GM19035 (cell line): ENCODE measurements at regions not wholly inside any gene's neighbourhood (a gene's known extent, or its start where the extent isn't known, plus 50 kb on each side); places are given as distances from the start of the nearest gene placed in this dataset.

Experiments used
- ATAC-seq: cut with Tn5 transposase; IDR thresholded peaks from one replicate; pipeline ENCODE4 v1.9.1; 2021; ENCODE audit not compliant: unreplicated experiment

DNA sequence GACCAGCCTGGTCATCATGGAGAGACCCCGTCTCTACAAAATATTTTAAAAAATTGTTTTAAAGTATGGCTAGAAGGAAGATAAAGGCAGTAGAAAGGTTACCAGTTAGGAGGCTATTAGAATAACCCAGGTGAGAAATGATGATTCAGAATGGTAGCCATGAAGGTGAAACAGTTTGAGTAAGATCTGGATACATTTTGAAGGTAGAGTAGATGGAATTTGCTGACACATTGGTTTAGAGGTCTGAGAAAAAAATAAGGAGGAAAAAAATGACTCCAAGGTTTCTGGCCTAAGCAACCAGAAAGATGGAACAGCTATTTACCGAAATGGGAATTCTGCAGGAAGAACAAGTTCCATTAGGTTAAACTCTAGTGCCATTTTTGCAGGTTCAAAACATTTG is 167.9 kb upstream of the TAB2 start:
- no peak for ATAC-seq

DNA sequence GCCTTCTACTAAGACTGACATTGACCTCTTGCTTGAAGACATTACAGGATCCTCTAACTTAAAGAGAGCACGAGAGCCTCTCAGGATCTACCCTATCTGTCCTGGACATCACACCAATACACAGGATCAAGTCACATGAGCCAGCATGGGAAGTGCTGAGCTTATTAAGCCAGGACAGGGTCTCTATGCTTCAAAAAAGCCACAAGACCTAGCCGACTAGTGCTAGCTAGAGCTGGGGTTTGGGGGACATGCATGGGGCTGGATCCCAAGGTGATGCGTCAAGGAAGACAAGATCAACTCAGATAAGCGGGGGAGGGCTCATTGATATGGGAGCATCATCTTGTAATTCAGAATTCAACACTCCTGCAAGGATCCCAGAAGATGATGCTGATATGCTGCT is 167.2 kb upstream of the TAB2 start:
- no peak for ATAC-seq

DNA sequence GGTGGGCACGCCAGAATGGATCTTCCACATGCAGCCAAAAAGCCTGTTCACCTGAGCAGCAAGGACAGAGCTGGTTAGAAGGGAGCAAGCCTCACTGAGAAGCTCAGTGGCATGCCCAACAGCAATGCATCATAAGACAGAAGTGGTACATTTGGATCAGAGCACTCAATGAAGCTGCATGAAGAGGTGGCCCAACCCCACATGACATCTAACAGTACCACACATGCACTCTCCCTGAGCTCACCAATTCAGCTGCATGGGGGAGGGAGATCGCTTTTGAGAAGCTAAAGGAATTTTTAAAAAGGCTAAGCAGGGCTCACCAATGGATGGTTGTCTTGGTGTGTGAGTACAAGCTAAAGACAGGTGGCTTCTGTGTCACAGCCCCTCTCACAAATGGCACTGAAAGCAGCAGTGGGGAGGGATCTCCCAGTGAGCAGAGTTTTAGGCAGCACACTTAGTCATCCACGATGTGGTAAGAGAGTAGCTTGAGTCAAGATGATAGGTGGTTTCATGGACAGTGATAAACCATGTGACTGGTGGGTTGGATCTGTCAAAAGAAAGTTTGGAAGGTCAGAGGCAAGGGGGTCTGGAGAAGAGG is 166.6 kb upstream of the TAB2 start:
- no peak for ATAC-seq

DNA sequence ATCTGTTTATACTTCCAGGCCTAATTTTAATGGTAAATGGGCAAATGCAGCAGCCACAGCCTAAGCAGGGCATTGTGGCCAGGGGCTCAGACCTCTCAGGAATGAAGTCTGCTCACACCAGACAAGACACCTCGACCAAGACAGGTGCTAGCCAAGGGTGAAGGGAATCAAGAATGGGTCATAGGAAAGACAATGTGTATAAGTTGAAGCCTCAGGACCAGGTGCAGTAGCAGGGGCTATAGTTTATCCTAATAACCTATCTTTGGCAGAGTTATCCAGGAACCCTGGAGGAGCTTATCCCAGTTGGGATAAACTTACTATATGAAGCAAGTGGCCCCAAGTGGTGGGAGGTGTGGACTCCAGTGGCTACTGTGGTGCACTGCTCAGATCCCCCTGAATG is 165.0 kb upstream of the TAB2 start:
- no peak for ATAC-seq

DNA sequence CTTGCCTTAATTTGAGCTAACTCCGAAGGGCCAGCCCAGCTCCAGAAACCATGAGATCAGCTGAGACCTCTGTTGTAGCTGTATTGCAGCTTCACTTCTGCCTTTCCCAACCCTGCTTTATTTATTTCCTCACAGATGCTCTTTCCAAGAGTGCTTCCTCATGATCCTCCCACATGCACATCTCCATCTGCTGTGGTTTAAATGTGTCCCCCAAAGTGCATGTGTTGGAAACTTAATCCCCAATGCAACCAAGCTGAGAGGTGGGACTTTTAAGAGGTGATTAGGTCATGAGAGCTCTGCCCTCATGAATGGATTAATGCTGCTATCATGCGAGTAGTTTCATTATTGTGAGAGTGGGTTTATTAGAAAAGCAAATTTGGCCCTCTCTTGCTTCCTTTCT is 164.4 kb upstream of the TAB2 start:
- no peak for ATAC-seq

DNA sequence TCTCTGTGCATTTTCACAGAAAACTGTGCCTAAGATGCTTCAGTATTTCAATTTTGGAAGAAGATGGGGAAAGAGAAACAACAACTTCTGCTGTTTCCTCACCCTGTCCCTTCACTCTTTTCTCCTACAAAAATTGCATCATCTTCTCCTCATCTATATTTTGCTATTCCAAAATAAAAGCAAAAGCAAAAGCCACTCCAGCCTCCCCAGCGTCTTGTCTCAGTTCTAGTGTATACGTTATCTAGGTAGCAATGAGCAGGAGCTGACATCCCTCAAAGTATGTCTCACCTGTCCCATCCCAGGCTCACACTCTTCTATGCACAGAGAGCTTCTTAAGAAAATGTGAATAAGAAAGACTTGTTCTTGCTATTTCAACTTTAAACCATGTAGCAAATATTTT is 163.8 kb upstream of the TAB2 start:
- no peak for ATAC-seq

DNA sequence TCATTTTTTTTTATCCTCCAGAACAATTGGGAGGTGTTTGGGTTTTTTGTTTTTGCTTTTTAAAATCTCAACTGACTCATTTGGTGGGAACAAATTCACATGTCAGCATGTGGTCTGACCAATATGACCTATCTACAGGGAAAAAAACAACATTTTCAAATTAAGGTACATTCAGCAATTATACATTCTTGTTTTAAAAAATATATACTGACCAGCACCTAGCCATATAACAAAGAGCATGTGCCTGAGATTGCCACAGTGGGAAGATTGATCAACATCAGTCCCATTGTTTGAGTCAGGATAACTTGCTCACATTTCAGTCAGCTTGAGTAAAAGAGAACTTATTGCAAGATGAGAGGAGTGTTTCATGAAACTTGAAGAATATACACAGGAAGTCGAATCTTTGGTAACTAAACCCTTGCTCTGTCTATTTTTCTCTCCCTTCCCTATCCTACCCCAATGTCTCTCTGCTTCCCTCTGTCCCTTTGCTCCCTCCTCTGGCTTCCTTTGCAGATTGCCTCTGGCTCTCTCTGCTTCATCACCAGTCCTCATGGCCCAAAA is 163.2 kb upstream of the TAB2 start:
- ATAC-seq = no peak

DNA sequence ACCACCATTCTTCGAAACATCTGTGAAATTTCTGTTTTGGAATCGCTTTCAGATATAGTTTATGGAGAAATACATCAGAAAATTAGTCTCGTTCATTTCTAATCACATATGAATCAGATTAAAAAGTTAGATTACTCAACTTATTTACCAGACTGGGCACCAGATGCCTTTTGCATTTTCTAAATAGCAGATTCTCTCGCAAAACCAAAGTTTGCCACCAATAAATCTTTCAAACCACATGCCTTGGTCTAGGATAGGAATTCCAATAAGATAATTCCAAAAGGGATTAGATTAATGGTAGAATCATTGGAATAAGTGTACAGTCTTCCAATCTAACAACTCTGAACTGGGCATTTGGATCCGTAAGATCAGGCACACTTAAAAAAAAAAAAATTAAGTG is 160.4 kb upstream of the TAB2 start:
- ATAC-seq = no peak

DNA sequence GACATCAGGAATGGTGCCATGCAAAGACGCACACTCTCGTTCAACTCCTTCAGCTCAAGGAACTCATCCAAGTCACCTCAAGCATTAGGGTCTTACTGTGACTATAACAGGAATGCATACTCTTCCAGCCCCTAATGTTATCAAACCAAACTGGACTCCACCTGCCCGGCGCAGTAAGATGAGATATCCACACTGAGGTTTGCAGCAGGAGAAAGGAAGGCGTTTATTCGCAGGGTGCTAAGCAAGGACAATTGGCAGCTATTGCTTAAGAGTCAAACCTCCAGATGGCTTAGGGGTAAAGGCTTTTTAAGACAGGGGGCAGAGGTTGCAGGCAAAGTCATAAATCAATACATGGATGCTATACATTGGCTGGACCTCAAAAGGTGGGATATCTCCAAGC is 159.4 kb upstream of the TAB2 start:
- ATAC-seq = no peak

DNA sequence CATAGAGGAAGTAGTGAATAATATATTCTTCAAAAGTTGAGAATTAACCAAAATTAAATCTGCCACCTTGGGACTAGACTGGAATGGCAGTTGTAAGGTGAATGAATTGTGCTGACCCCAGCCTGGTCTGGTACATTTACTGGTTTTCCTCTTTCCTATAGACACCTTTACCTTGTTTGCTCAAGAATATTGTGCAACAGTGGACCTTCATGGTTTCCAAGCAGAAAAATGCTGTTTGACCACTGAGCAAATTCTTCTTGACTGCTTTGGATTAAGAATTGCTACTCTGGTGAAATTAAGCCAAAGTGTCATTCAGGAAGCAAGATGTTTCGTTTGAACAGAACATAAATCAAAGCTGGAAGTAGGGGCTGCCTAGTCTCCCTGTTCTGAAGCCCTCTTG is 156.6 kb upstream of the TAB2 start:
- no peak for ATAC-seq

DNA sequence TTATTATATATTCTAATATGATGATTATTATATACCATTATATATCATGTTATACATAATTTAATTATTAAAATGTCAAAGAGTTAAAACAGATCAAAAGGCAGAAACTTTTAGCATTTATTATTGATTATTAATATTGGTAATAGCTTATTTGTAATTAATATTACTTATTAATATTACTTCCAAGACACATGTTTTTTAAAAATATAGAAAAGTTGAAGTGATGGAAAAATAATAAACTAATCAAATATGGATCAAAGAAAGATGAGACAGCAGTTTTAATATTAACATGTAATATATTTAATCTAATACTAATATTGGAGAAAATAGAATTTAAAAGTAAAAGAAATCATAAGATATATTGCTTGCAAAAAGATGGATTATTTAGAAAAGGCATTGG is 154.6 kb upstream of the TAB2 start:
- ATAC-seq = no peak

DNA sequence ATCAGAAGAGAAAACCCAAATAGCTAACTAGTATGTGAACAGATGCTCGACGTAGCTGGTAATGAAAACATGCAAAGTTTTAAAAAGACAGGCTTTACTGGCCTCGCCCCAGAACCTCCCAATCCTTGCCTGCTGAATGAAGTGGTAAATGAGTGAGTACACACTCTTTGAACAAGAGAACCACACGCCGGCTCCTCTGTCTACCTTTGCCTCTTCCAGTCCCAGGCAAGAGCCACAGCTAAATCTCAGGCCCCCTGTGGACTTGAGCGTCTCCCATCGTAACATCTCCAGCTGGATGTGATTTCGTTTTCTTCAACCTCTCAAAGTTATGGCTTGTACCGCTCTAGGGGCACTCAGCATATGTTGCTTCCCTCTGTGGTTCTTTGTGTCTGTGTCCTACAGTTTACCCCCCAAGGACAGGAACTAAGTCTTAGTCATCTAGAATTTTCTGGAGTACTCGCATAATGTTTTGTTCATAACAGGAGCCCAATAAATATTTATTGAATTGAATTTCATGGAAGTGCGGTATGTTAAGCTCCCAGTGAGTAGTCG is 153.2 kb upstream of the TAB2 start:
- no peak for ATAC-seq

DNA sequence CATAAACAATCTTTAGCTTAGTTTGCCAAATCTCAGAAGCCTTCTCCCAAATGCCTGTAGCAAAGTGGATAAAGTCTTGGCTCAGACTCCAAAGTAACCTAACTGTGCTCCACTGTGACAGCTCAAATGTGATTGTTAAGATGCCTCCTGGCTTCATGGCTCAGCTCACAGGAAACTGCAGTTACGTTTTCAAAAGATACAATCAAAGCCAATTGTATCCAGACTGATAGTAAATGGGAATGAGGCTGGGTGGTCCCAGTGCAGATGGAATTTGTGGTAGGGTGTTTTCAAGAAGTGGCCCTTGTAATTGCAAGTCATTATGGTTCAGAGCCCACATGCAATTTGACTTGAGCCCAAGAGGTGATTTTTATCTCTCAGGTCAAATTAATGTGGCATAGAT is 151.2 kb upstream of the TAB2 start:
- no peak for ATAC-seq

DNA sequence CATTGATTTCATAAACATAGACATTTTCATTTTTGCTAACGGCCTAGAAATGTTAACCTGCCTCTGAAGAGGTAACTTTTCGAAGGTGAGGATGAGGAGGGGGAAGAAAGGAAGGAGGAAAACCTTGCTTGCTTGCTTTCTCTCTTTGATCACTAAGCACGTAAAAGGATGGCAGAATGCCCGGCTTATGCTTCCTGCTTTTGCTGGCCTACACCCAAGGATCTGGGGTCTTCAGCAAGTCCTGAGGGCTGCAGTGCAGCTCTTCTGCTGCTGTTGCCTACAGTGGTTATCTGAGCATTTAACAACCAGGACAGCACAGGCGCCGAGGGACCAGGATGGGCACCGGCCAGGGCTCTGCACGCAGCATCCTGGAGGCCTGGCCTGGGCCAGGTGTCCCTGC is 150.8 kb upstream of the TAB2 start:
- no peak for ATAC-seq

DNA sequence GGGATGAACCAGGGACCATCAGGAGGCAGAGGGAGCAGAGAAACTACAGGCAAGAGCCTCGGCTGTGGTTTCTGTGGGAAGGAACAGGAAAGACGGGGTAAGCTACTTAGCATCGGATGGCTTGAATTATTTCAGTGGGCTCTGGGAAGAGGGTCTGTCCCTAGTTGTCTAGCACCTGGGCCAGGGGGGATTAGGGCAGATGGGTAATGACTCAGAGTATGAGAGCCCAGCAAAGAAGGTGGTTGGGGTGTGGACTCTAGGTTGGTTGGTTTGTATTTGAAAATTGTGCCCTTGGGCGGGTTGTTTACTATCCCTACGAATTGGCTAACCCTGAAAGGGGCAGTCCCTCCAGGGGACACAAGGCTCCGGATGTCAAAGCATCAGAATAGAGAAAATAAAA is 148.5 kb upstream of the TAB2 start:
- ATAC-seq = no peak

DNA sequence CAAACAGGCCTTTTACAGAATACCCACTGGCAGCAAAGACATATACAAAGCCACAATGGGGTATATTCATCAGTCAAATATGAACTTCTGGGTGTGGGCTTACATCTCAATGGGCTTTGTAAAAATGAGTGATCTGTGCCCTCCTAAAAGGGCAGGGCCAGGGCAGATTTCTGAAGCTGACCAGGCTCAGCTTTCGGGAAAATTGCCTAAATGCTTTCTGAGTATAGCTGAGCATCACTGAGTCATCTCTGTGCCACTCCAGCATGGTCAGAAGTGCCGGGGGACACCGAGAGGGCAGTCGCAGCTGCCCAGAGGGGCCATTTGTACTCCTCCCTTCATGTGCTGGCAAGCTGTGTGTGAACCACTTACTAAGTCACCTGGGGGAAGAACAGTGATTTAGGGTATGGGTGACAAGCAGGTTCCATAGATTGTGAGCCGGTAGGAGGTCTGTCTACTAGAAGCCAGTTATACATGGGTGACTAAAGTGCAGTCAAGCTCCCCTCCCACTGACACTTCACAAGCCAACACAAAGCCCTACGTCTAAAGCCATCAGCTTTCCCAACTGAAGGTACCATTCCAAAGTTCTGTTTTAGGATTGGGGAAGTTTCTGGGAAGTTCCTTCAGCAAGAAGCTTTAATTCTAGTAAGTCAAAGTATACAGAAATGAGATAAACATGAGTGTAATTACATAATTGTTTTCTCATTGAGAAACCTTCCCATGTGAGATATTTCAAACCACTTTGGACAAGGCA is 147.6 kb upstream of the TAB2 start:
- no peak for ATAC-seq

DNA sequence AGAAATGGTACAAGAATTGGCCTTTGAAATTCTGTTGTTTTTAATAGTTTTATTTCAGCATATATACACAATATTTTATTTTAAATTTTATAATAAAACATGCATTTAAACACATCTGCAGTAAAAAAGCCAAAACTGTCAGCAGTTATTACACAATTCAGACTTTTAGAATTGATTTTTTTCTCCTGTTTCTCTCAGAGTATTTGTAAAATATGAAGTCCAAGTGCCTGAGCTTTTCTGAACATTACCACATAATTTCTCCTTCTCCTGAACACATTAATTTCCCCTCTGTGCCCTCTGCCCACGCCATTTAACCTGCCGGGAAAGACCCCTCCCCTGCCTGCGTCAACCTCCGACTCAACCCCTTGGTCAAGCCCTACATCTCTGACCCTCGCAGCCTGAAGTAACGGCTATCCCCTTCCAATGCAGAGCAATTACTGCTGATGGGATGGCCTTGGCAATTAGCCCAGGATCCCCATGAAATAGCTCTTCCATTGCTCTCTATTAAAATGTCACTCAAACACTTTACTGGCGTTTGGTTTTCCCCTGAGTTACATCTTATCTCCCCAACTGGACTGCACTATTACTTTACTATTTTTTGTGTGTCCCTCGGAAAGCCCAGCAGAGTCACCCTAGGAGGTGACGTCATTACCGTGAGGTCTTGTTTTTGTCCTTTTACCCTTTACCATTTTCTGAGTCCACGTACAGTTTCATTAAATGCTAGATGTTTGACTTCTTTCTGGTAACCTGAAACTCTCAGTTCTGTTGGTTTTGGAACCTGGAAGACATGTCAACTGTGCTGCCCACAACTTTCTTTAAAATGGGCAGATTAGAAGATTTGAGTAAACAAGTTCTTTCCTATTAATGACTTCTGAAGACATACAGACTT is 146.7 kb upstream of the TAB2 start:
- no peak for ATAC-seq

DNA sequence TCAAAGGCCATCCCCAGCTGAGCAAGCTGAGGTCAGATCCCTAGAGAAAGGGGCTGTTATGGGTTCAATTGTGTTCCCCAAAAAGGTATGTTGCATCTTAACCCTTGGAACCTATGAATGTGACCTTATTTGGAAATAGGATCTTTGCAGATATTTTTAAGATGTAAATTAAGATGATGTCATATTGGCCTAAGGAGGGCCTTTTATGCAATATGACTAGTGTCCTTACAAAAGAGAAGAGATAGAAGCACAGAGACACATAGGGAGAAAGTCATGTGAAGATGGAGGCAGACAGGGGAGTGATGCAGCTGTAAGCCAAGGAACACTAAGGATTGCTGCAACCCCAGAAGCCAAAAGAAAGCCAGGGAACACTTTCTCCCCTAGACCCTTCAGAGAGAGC is 144.3 kb upstream of the TAB2 start:
- ATAC-seq = no peak

DNA sequence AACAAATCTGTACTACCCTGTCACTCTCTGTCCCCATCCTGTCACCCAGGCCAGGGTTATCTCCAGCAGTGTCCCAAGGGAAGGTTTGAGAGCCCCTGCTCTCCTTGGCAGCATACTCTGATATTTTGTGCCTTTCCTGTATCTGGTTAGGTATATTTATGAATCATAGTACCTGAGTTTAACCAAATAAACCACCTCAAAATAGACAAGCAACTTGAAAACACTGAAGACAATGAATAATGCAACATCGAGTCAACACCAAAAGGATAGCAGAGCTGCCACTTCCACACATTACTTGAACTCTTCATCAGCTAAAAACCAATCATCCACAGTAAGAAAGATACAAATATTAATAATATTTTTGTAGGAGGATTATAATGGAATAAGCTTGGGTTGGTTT is 142.6 kb upstream of the TAB2 start:
- ATAC-seq = no peak

DNA sequence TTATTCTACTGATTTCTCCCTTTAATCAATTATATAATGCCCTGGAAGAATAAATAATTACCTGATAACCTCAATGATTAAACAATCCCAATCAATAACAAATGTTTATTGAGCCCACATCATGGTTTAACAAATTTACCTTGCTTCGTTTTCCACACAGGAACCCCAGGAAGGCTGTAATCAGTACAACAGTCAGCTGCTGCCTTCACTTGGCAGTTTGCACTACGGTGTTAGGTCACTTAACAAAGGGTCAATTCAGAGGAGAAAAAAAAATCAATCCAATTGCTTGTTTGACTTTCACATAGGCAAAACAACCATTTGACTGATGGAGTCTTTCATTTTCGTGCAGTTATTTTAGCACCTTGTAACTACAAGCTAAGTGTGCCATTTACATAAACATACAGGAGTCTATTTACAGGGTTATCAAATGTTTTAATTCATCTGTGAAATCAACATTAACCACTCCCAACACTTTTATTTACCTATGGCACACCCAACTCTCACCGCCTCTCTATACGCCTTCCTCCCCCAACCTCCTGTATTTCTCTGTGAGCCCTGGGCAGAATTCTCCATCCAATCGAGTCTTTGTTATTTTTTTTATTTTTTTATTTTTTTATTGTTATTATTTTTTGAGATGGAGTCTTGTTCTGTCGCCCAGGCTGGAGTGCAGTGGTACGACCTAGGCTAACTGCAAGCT is 140.4 kb upstream of the TAB2 start:
- ATAC-seq = no peak

DNA sequence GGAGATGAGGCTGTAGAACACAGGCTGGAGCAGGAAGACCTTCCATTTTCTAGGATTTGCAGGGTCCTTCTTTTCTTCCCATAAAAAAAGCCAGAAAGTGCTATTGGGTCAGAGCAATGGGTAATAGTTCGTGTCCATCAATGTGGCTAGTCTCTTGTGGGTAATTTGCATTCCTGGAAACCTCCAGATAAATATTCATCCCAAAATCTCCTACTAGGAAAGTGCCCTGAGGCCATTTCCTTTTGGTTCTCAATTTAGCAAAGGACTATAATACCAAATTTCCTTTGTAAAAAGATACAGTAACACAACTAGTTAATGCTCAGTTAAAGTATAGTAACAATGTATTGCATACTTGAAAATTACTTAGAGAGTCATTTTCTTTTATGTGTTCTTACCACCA is 138.1 kb upstream of the TAB2 start:
- no peak for ATAC-seq
